ENCODE measurements at regions not wholly inside any gene's neighbourhood (a gene's known extent, or its start where the extent isn't known, plus 50 kb on each side); places are given as distances from the start of the nearest gene placed in this dataset.

DNA sequence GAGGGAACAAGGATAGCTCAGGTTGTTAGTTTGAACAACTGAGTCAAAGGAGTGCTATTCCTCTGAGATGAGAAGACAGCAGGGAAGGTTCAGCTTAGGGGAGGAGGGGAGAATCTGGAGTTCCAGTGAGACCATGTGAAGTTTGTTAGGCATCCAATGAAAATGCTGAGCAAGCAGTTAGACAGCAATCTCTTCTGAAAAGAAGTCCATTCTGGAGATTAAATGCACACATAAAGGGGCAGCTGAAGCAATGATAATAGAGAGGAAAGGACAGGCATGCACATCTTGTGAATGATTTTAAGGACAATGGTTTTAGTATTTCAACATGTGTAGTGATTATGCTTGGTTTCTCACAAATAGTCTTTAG, 89.7 kb upstream of the GHITM start:
- TF ChIP-seq, protein P1, sequence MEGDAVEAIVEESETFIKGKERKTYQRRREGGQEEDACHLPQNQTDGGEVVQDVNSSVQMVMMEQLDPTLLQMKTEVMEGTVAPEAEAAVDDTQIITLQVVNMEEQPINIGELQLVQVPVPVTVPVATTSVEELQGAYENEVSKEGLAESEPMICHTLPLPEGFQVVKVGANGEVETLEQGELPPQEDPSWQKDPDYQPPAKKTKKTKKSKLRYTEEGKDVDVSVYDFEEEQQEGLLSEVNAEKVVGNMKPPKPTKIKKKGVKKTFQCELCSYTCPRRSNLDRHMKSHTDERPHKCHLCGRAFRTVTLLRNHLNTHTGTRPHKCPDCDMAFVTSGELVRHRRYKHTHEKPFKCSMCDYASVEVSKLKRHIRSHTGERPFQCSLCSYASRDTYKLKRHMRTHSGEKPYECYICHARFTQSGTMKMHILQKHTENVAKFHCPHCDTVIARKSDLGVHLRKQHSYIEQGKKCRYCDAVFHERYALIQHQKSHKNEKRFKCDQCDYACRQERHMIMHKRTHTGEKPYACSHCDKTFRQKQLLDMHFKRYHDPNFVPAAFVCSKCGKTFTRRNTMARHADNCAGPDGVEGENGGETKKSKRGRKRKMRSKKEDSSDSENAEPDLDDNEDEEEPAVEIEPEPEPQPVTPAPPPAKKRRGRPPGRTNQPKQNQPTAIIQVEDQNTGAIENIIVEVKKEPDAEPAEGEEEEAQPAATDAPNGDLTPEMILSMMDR (conservative IDR thresholded peaks at IDR 0.05; ENCODE audit: low read depth, low read length), result no peak
- no peak for TF ChIP-seq EZH2phosphoT487 (IDR thresholded peaks at IDR 0.05; ENCODE audit: borderline replicate concordance, low read length)

All from PC-3 (cell line).